ENCODE measurements at regions not wholly inside any gene's neighbourhood (a gene's known extent, or its start where the extent isn't known, plus 50 kb on each side); places are given as distances from the start of the nearest gene placed in this dataset.
"Not testable (repeated sequence)": the region's sequence is repeated elsewhere in the genome, so short reads cannot be mapped to it uniquely, and the experiment has no call there.

DNA sequence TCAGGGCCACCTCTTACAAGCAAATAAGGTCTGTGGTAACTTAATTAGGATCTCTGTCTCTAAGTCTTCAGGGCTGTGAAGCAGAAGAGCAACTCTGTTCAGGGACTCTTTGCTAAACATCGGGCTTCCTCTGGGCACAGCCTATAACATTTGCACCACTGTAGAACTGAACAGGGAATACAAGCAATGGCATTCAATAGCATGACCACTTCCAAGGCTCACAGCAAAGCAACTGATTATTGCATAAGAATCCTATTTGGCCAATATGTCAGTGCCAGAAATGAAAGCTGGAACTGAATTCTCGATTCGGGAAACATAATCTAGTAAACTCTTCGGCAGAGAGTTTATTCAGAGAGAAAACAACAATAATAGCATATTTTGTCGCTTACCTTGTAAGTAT is 92.2 kb upstream of the AMZ2 start:
- TF ChIP-seq POLR2A (IDR thresholded peaks at IDR 0.05) = no peak
- intact Hi-C loops (cut with DNase I) = no loop called here
- no peak for DNase-seq
- 92 to 96% (median 94%) methylated on average over 5 of the region's 5 CpGs for WGBS, 4 donors
- H3K9me3 ChIP-seq (replicated peaks in 1 of 3) = no peaks in the 10 kb centered on the region
- H3K27me3 ChIP-seq = no peaks in the 10 kb centered on the region
- H3K4me1 ChIP-seq (replicated peaks in 1 of 2) = no peaks in the 10 kb centered on the region
- no peak overlapping the region for H3K27ac ChIP-seq
- no peaks in the 10 kb centered on the region for H3K36me3 ChIP-seq (replicated peaks in 1 of 2)
- H3K4me3 ChIP-seq = no peak overlapping the region

DNA sequence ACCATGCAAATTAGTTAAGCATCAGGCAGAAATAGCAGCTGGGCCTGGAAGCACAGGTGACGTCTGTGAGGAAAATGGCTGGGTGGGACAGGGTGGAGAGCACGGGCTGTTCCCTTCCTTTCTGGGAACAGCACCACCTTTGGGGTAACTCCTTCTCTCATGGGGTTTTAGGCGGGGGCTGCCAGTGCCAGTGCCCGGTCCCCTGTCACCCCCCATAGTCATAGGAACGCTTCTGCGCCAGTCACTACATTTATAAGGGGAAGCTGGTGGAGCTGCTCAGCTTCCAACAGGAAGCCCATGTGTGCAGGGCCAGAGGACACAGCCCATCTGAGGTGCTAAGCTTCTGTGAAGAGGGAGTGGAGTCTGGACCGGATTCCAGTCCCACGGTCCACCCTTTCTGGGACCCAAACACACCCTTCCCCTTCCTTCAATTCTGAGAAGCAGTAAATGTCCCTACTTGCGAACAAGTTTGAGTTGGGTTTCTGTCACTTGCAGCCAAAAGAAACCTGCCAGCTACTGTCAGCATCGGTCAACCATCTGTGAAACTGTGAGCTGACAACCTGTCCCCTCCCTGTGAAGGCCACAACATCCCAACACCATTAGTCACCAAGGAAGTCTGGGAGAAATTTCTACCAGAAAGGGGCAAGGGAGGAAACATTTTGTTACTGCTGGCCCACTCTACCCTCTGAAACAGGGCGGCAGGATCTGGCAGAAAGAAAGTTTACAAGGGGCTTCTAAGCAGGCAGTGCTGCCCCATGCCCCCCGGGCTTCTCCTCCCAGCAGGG is 86.0 kb upstream of the AMZ2 start:
- TF ChIP-seq, protein P1, sequence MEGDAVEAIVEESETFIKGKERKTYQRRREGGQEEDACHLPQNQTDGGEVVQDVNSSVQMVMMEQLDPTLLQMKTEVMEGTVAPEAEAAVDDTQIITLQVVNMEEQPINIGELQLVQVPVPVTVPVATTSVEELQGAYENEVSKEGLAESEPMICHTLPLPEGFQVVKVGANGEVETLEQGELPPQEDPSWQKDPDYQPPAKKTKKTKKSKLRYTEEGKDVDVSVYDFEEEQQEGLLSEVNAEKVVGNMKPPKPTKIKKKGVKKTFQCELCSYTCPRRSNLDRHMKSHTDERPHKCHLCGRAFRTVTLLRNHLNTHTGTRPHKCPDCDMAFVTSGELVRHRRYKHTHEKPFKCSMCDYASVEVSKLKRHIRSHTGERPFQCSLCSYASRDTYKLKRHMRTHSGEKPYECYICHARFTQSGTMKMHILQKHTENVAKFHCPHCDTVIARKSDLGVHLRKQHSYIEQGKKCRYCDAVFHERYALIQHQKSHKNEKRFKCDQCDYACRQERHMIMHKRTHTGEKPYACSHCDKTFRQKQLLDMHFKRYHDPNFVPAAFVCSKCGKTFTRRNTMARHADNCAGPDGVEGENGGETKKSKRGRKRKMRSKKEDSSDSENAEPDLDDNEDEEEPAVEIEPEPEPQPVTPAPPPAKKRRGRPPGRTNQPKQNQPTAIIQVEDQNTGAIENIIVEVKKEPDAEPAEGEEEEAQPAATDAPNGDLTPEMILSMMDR (IDR thresholded peaks at IDR 0.05) = no peak
- TF ChIP-seq POLR2A (IDR thresholded peaks at IDR 0.05) = no peak
- no peak for DNase-seq
- H3K4me1 ChIP-seq (replicated peaks in 1 of 2) = no peaks in the 10 kb centered on the region
- H3K27ac ChIP-seq = no peak overlapping the region
- no peaks in the 10 kb centered on the region for H3K36me3 ChIP-seq (replicated peaks in 1 of 2)
- 67 to 79% (median 74%) methylated on average over 7 to 12 of the region's 12 CpGs for WGBS, 4 donors
- no peaks in the 10 kb centered on the region for H3K27me3 ChIP-seq
- H3K4me3 ChIP-seq = no peak overlapping the region
- intact Hi-C loops (cut with DNase I) = no loop called here
- H3K9me3 ChIP-seq (replicated peaks in 1 of 3) = no peaks in the 10 kb centered on the region

DNA sequence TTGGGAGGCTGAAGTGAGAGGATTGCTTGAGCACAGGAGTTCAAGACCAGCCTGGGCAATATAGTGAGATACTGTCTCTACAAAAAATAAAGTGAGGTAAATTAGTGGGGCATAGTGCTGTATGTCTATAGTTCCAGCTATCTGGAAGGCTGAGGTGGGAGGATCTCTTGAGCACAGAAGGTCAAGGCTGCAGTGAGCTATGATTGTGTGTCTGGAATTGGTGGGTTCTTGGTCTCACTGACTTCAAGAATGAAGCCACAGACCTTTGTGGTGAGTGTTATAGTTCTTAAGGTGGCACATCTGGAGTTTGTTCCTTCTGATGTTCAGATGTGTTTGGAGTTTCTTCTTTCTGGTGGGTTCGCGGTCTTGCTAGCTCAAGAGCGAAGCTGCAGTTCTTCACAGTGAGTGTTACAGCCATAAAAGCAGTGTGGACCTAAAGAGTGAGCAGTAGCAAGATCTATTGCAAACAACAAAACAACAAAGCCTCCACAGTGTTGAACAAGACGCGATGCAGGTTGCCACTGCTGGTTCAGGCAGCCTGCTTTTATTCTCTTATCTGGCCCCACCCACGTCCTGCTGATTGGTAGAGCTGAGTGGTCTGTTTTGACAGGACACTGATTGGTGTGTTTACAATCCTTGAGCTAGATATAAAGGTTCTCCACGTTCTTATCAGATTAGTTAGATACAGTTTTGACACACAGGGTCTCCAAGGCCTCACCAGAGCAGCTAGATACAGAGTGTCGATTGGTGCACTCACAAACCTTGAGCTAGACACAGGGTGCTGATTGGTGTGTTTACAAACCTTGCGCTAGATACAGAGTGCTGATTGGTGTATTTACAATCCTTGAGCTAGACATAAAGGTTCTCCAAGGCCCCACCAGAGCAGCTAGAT is 79.3 kb upstream of the AMZ2 start:
- intact Hi-C loops (cut with DNase I); H3K36me3 ChIP-seq (replicated peaks in 1 of 2); H3K4me3 ChIP-seq; H3K9me3 ChIP-seq (replicated peaks in 1 of 3); H3K4me1 ChIP-seq (replicated peaks in 1 of 2); H3K27me3 ChIP-seq; DNase-seq; H3K27ac ChIP-seq: not testable (repeated sequence)
- WGBS, 4 donors = 72 to 81% (median 74%) methylated on average over 8 to 9 of the region's 9 CpGs

DNA sequence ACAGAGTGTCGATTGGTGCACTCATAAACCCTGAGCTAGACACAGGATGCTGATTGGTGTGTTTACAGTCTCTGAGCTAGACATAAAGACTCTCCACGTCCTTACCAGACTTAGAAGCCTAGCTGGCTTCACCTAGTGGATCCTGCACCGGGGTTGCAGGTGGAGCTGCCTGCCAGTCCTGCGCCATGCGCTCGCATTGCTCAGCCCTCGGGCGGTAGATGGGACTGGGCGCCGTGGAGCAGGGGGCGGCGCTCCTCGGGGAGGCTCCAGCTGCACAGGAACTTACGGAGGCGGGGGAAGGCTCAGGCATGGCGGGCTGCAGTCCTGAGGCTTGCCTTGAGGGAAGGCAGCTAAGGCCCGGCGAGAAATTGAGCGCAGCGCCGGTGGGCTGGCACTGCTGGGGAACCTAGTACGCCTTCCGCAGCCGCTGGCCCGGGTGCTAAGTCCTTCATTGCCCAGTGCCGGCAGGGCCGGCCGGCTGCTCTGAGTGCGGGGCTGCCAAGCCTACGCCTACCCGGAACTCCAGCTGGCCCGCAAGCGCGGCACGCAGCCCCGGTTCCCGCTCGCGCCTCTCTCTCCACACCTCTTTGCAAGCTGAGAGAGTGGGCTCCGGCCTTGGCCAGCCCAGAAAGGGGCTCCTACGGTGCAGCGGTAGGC is 78.5 kb upstream of the AMZ2 start:
- H3K36me3 ChIP-seq (replicated peaks in 1 of 2); H3K4me3 ChIP-seq; intact Hi-C loops (cut with DNase I); H3K4me1 ChIP-seq (replicated peaks in 1 of 2); H3K27ac ChIP-seq; H3K9me3 ChIP-seq (replicated peaks in 1 of 3); H3K27me3 ChIP-seq; DNase-seq: not testable (repeated sequence)
- WGBS, 4 donors = 86 to 91% (median 87%) methylated on average over 16 to 42 of the region's 42 CpGs

DNA sequence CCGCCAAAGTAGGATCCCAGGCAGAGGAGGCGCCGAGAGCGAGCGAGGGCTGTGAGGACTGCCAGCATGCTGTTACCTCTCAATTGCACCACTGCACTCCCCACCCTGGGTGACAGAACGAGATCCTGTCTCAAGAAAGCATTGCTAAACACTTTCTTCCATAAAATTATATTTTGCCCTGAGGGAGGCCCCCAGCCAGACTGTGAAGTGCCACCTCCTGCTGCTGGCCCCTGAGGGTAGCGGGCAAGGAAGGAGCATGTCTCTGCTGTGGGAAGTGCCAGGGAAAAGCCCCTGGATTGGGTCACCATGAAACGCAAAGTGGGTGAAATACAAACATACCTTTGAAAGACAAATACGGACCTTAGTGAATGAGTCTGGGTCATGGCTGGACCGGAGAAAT is 78.0 kb upstream of the AMZ2 start:
- WGBS, 4 donors = 79 to 92% (median 89%) methylated on average over 6 to 10 of the region's 10 CpGs
- Histone ChIP-seq H3K4me1 (replicated peaks in 1 of 2) (no peaks in the 10 kb centered on the region), H3K36me3 (replicated peaks in 1 of 2) (no peaks in the 10 kb centered on the region), H3K27ac (no peak overlapping the region), H3K9me3 (replicated peaks in 1 of 3) (no peaks in the 10 kb centered on the region), H3K4me3 (no peak overlapping the region), H3K27me3 (no peaks in the 10 kb centered on the region)
- TF ChIP-seq, protein P1 (IDR thresholded peaks at IDR 0.05) = no peak
- TF ChIP-seq POLR2A (IDR thresholded peaks at IDR 0.05) = no peak
- intact Hi-C loops (cut with DNase I) = loop anchor here in 1 of 2 donors (5.0 to 10.0 kb wide), 2 partner anchors 292 to 595 kb away; no protein-coding TSS in a partner anchor
- no peak for DNase-seq

All from adrenal gland (tissue), 9 donors.